Neural cell (in vitro differentiated cells): ENCODE measurements at regions not wholly inside any gene's neighbourhood (a gene's known extent, or its start where the extent isn't known, plus 50 kb on each side); places are given as distances from the start of the nearest gene placed in this dataset.

Experiments used
- H2AFZ ChIP-seq: fragments of 200-600, 300-800 bp; sonication (generic), shearing (Covaris generic); 2 replicates; pipeline ENCODE4 v1.6.0; 2014; ENCODE audit warnings: low read depth, mild to moderate bottlenecking, antibody characterized with exemption, low read length, moderate library complexity
- H3F3A ChIP-seq: fragments of 200-600 bp; shearing (Covaris generic); 2 replicates; pipeline ENCODE4 v1.6.1; 2016; ENCODE audit warnings: mild to moderate bottlenecking, moderate library complexity, mixed read lengths, antibody characterized with exemption, low read length; ENCODE audit not compliant: insufficient read depth, poor library complexity, severe bottlenecking
- H3K27ac ChIP-seq: fragments of 200-600, 300-800 bp; sonication (generic), shearing (Covaris generic); 2 replicates; pipeline ENCODE4 v1.5.1; 2014; ENCODE audit warnings: mild to moderate bottlenecking, low read length, moderate library complexity
- H3K27me3 ChIP-seq: fragments of 300-800, 200-600 bp; sonication (generic), shearing (Covaris generic); 2 replicates; pipeline ENCODE4 v1.6.0; 2014; ENCODE audit warnings: mild to moderate bottlenecking, low read depth, low read length, moderate library complexity; ENCODE audit not compliant: insufficient read depth
- H3K36me3 ChIP-seq: fragments of 300-800, 200-600 bp; sonication (generic), shearing (Covaris generic); 2 replicates; pipeline ENCODE4 v1.5.1; 2014; ENCODE audit warnings: mild to moderate bottlenecking, antibody characterized with exemption, low read length, moderate library complexity; ENCODE audit not compliant: insufficient read depth
- H3K4me2 ChIP-seq: fragments of 300-800, 200-600 bp; sonication (generic), shearing (Covaris generic); 2 replicates; pipeline ENCODE4 v1.6.0; 2014; ENCODE audit warnings: mild to moderate bottlenecking, low read length
- H3K4me3 ChIP-seq: fragments of 300-800, 200-600 bp; sonication (generic), shearing (Covaris generic); 2 replicates; pipeline ENCODE4 v1.5.1; 2014; ENCODE audit warnings: mild to moderate bottlenecking, low read length, moderate library complexity
- H3K79me2 ChIP-seq: fragments of 200-600 bp; shearing (Covaris generic); replicated peaks from 2 replicates; pipeline ENCODE4 v1.6.0; 2014; ENCODE audit warnings: mild to moderate bottlenecking, low read length, moderate library complexity; ENCODE audit not compliant: insufficient read depth
- H3K9ac ChIP-seq: fragments of 300-800, 200-600 bp; sonication (generic), shearing (Covaris generic); 2 replicates; pipeline ENCODE4 v1.6.1; 2016; ENCODE audit warnings: mild to moderate bottlenecking, low read length, mixed read lengths
- H3K9me2 ChIP-seq: fragments of 200-600 bp; shearing (Covaris generic); 2 replicates; pipeline ENCODE4 v1.6.1; 2016; ENCODE audit warnings: mild to moderate bottlenecking, low read length, mixed read lengths; ENCODE audit not compliant: insufficient read depth
- H3K9me3 ChIP-seq: fragments of 200-600, 300-800 bp; sonication (generic), shearing (Covaris generic); 2 replicates; pipeline ENCODE4 v1.6.1; 2016; ENCODE audit warnings: mild to moderate bottlenecking, mixed run types, low read length, moderate library complexity, mixed read lengths
- H4K20me1 ChIP-seq: fragments of 200-600 bp; shearing (Covaris generic); 2 replicates; pipeline ENCODE4 v1.6.1; 2016; ENCODE audit warnings: mild to moderate bottlenecking, mixed run types; ENCODE audit not compliant: insufficient read depth
- EP300 ChIP-seq: fragments of 450-650 bp; conservative IDR thresholded peaks from 2 replicates; pipeline ENCODE4 v1.6.1; 2014; ENCODE audit warnings: antibody characterized with exemption, mild to moderate bottlenecking, moderate library complexity; ENCODE audit not compliant: poor library complexity, severe bottlenecking
- EZH2 ChIP-seq: fragments of 200-600, 300-800 bp; shearing (Covaris generic), sonication (generic); IDR thresholded peaks from 2 replicates; pipeline ENCODE4 v1.6.1; 2014; ENCODE audit warnings: antibody characterized with exemption, low read length, borderline replicate concordance, mild to moderate bottlenecking; ENCODE audit not compliant: insufficient read depth, poor library complexity, severe bottlenecking
- MXI1 ChIP-seq: fragments of 450-650 bp; conservative IDR thresholded peaks from 2 replicates; pipeline ENCODE4 v1.6.1; 2014; ENCODE audit warnings: antibody characterized with exemption, mild to moderate bottlenecking; ENCODE audit not compliant: poor library complexity, severe bottlenecking
- POLR2AphosphoS5 ChIP-seq: IDR thresholded peaks from 2 replicates; pipeline ENCODE4 v1.6.1; 2012
- RAD21 ChIP-seq: fragments of 450-650 bp; conservative IDR thresholded peaks from 2 replicates; pipeline ENCODE4 v1.6.1; 2014; ENCODE audit warnings: antibody characterized with exemption, mild to moderate bottlenecking, moderate library complexity
- SMC3 ChIP-seq: fragments of 450-650 bp; conservative IDR thresholded peaks from 2 replicates; pipeline ENCODE4 v1.6.1; 2014; ENCODE audit warnings: antibody characterized with exemption, mild to moderate bottlenecking, moderate library complexity; ENCODE audit not compliant: poor library complexity
- TAF1 ChIP-seq: IDR thresholded peaks from 2 replicates; pipeline ENCODE4 v1.6.1; 2012; ENCODE audit warnings: low read depth
- TF ChIP-seq, protein P1 (sequence below): fragments of 450-650 bp; IDR thresholded peaks from 2 replicates; pipeline ENCODE4 v1.5.1; 2014; ENCODE audit warnings: antibody characterized with exemption, mild to moderate bottlenecking, moderate library complexity; ENCODE audit not compliant: poor library complexity, severe bottlenecking
- TF ChIP-seq, protein P2 (sequence below): IDR thresholded peaks from 2 replicates; pipeline ENCODE4 v1.6.1; 2012; ENCODE audit warnings: borderline replicate concordance

DNA sequence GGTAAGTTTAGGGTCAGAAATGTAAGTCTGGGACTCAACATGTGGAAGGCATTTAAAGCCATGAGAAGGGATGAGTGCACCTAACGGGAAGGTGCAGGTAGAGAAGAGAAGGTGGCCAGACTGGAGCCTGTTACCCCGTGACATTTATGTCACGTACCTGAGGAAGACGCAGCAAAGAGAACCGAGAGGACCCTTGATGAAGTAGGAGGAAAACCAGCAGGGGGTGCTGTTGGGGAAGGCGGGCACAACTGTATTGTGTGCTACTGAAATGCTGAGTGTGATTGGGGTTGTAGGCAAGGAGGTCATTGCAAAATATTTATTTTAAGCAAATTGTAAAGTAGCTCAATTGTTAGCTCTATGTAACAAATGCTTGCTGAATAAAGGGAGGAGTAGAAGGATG is 338.2 kb upstream of the PRKCQ start:
- H3K9me3 ChIP-seq = no peaks in the 10 kb centered on the region
- H3K27ac ChIP-seq = no peak overlapping the region
- H3K27me3 ChIP-seq = no peaks in the 10 kb centered on the region
- no peak overlapping the region for H3K4me2 ChIP-seq
- no peaks in the 10 kb centered on the region for H3K36me3 ChIP-seq
- no peak for TF ChIP-seq TAF1
- TF ChIP-seq, protein P1, sequence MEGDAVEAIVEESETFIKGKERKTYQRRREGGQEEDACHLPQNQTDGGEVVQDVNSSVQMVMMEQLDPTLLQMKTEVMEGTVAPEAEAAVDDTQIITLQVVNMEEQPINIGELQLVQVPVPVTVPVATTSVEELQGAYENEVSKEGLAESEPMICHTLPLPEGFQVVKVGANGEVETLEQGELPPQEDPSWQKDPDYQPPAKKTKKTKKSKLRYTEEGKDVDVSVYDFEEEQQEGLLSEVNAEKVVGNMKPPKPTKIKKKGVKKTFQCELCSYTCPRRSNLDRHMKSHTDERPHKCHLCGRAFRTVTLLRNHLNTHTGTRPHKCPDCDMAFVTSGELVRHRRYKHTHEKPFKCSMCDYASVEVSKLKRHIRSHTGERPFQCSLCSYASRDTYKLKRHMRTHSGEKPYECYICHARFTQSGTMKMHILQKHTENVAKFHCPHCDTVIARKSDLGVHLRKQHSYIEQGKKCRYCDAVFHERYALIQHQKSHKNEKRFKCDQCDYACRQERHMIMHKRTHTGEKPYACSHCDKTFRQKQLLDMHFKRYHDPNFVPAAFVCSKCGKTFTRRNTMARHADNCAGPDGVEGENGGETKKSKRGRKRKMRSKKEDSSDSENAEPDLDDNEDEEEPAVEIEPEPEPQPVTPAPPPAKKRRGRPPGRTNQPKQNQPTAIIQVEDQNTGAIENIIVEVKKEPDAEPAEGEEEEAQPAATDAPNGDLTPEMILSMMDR = no peak
- no peak for TF ChIP-seq MXI1
- TF ChIP-seq RAD21 = no peak
- TF ChIP-seq EZH2 = no peak
- no peak for TF ChIP-seq POLR2AphosphoS5
- no peak for TF ChIP-seq EP300
- TF ChIP-seq SMC3 = no peak
- TF ChIP-seq, protein P2, sequence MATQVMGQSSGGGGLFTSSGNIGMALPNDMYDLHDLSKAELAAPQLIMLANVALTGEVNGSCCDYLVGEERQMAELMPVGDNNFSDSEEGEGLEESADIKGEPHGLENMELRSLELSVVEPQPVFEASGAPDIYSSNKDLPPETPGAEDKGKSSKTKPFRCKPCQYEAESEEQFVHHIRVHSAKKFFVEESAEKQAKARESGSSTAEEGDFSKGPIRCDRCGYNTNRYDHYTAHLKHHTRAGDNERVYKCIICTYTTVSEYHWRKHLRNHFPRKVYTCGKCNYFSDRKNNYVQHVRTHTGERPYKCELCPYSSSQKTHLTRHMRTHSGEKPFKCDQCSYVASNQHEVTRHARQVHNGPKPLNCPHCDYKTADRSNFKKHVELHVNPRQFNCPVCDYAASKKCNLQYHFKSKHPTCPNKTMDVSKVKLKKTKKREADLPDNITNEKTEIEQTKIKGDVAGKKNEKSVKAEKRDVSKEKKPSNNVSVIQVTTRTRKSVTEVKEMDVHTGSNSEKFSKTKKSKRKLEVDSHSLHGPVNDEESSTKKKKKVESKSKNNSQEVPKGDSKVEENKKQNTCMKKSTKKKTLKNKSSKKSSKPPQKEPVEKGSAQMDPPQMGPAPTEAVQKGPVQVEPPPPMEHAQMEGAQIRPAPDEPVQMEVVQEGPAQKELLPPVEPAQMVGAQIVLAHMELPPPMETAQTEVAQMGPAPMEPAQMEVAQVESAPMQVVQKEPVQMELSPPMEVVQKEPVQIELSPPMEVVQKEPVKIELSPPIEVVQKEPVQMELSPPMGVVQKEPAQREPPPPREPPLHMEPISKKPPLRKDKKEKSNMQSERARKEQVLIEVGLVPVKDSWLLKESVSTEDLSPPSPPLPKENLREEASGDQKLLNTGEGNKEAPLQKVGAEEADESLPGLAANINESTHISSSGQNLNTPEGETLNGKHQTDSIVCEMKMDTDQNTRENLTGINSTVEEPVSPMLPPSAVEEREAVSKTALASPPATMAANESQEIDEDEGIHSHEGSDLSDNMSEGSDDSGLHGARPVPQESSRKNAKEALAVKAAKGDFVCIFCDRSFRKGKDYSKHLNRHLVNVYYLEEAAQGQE = no peak
- no peaks in the 10 kb centered on the region for H3K9me2 ChIP-seq
- no peak overlapping the region for H3K4me3 ChIP-seq
- H3K9ac ChIP-seq = no peak overlapping the region
- H4K20me1 ChIP-seq = no peaks in the 10 kb centered on the region
- peaks cover 3% of the 10 kb centered on the region for H3F3A ChIP-seq
- H3K79me2 ChIP-seq = no peaks in the 10 kb centered on the region
- no peak overlapping the region for H2AFZ ChIP-seq

DNA sequence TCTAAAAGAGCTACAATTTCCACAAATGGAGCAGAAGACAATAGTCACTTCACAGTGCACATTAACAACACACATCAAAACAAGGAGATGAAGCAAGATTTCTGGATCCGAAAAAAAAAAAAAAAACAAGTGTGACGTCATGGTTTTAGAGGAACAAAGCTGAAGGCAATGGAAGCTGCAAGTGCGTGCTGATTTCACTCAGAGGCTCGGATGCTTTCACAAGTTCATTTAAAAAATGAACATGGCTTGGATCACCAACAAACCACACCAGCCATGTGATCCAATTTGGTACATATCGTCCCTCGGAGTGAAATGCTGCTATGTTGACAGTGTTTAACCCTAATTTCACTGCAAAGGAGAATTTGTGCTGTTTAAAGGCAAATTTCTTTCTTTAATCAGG is 337.0 kb upstream of the PRKCQ start:
- Histone ChIP-seq H3K9ac (no peak overlapping the region), H3K27ac (no peak overlapping the region), H2AFZ (no peak overlapping the region), H3K79me2 (no peaks in the 10 kb centered on the region), H3K9me3 (no peaks in the 10 kb centered on the region), H3K36me3 (no peaks in the 10 kb centered on the region), H3K9me2 (no peaks in the 10 kb centered on the region), H3F3A (no peaks in the 10 kb centered on the region), H4K20me1 (no peaks in the 10 kb centered on the region), H3K27me3 (no peaks in the 10 kb centered on the region), H3K4me2 (no peak overlapping the region), H3K4me3 (no peak overlapping the region)
- TF ChIP-seq POLR2AphosphoS5 (no peak), EP300 (no peak)

DNA sequence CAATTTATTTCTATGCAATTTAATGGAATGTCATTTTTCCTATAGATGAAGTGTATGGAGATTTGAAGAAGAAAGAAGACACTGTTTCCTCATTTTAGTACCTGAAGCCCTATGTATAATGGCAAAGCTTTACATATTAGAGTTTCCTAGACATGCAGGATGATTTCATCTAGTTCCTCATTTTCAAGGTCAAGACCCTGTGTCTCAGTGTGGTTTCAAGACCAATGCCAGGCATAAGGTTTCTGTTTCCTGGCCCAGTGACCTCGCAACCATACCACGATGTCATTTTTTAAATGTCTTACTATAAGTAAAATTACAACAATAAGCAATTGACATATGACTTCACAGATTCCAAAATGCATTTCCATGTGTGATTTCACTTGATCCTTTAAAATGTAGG is 336.5 kb upstream of the PRKCQ start:
- Histone ChIP-seq H3K4me3 (no peak overlapping the region), H2AFZ (no peak overlapping the region), H3K9me2 (no peaks in the 10 kb centered on the region), H3K36me3 (no peaks in the 10 kb centered on the region), H3K4me2 (no peak overlapping the region), H3F3A (no peaks in the 10 kb centered on the region), H3K79me2 (no peaks in the 10 kb centered on the region), H3K27me3 (no peaks in the 10 kb centered on the region), H4K20me1 (no peaks in the 10 kb centered on the region), H3K27ac (no peak overlapping the region), H3K9ac (no peak overlapping the region), H3K9me3 (no peaks in the 10 kb centered on the region)
- no peak for TF ChIP-seq POLR2AphosphoS5
- TF ChIP-seq, protein P2 = no peak
- TF ChIP-seq RAD21 = no peak
